NOMO-1 treated with dmso at 0.1 percent for 144 hours (cell line): ENCODE measurements at regions not wholly inside any gene's neighbourhood (a gene's known extent, or its start where the extent isn't known, plus 50 kb on each side); places are given as distances from the start of the nearest gene placed in this dataset.
"Not testable (repeated sequence)": the region's sequence is repeated elsewhere in the genome, so short reads cannot be mapped to it uniquely, and the experiment has no call there.

Experiments
- DNase-seq: peaks from one replicate; lab custom pipeline; 2025; ENCODE audit not compliant: unreplicated experiment; lab: John Stamatoyannopoulos, UW

DNA sequence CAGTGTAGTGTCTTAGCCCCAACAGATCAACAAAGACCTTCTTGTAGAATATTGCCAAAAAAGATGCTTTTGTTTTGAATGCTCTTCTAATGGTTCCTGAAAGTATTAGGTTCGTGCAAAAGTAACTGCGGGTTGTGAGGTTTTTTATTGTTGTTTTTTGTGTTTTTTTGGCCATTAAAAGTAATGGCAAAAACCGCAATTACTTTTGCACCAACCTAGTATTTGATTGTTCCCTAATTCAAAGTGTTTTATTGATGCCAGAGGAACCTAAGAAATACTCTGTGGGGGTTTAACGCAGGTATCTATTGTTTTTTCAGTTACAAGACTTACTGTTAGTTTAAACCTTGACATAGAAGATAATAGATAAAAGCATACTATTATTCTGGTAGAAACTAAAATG, 150.8 kb upstream of the DAAM1 start:
- DNase-seq = no peak

DNA sequence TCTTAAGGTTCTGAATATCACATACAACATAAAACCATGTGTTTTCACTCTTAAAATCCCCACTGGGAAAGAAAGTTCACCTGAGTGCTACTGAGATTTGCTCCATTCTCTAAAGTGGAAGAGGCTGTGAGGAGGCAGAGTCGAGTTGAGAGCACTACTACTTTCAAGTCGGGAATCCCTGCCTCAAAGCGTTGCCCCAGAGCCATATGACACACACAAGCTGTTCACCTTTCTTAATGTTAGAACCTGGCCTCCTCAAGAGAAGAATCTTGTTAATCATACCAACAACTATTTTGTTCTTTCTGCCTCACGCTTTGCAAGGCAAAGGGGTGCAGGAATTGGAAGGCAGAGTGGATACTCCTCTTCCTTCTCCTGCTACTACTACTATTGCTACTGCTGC, 149.7 kb upstream of the DAAM1 start:
- no peak for DNase-seq

DNA sequence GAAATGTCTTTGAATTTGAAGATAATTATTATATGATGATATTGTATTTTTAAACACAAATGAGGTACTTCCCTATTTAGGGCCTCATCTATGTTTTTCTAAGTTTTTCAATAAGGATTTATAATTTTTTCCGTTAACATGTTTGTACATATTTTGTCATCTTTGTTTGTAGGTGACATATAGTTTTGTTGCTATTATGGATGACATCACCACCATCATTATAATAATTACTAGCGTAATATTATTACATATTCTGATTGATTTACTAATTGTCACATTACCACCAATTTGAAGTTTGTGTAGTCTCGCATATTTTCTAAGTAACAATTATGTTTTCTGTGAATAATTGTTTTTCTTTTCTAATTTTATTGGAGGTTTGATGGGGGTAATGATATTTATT, 147.2 kb upstream of the DAAM1 start:
- DNase-seq = no peak

DNA sequence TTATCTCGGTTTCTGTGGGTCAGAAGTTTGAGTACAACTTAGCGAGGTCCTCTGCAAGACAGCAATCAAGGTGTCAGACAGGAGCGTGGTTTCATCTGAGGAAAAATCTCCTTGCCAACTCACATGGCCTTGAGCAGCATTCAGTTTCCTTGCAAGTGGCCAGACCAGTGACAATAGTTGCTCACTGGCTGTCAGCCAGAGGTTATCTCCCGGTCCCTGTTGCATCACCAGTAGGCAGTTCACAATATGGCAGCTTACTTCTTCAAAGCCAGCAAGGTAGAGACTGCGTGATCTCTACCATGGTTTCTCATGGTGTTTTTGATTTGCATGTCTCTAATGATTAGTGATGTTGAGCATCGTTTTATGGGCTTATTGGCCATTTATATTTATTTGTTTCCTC, 143.8 kb upstream of the DAAM1 start:
- no peak for DNase-seq

DNA sequence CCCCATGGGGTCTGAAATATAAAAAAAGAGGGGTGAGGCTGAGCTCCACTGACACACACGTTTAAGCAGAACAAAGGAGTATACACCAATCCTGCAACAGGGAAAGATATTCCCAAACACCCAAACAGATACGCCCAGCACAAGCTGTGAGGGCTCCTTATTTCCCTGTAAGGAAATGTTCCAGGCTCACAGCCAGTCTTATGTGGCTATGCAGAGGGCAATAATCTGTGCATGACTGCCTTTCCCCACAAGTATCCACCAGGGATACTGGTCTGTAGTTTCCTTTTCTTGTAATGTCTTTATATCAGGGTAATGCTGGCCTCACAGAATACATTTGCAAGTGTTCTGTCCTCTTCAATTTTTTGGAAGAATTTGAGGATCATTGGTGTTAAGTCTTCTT, 141.7 kb upstream of the DAAM1 start:
- DNase-seq = no peak

DNA sequence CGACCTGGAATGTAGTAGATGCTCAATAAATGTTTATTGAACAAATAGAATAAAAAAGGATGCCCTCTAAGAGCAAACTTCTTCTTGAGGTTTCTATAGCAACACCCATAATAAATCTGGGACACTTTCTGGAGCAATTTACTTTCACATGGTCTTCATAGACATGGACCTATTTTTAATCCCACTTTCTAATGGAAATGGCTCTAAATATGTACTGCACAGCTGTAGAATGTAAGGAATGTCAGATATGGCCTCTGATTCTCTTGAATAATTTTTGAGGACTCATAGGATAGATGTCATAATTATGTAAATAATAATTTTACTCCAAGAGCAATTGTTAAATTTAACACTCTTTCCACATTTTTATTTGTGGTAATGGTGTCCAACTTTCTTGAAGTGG, 133.5 kb upstream of the DAAM1 start:
- DNase-seq = no peak

DNA sequence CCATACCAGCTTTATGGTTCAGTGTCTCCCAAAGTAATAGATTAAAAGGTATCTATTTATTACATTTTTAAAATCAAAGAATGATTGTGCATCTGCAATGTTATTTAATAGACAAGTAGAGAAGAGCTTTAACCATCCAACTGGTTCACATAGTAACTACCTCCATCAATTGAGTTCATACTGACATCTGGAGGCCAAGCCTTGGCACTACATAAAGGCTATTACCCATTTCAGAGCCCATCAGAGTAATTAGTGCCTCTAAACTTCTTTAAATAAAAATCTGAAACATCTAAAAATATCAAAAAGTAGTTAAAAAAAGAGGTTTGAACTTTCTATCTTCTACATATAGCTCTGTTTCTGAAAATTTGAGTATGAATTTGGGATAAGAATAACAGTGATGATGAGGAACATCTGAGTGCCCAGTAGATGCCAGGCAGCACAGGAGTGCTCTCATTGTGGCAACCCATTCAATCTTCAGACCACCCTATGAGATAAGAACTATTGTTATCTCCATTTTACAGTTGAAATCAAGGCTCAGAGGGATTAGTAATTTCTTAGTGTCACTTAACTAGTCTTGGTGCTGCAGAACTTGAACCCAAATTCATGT, 132.9 kb upstream of the DAAM1 start:
- DNase-seq = no peak

DNA sequence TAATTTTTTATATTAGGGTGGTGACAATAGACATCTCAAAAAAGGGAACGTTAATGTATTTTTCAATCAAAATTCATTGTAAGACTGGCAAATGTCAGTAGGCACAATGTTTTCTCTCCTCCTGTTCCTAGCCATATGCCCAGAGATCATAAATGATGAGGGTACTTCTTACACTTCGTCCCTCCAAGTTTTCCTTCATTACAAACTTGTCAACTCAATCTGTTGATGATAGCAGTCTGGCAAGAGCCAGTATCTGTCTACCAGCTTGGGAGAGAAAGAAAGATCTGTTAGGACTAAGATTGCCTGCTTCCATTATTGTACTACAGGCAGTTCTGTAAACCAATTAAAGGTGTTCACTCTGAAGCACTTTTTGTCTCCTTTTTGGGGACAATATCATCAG, 130.9 kb upstream of the DAAM1 start:
- no peak for DNase-seq

DNA sequence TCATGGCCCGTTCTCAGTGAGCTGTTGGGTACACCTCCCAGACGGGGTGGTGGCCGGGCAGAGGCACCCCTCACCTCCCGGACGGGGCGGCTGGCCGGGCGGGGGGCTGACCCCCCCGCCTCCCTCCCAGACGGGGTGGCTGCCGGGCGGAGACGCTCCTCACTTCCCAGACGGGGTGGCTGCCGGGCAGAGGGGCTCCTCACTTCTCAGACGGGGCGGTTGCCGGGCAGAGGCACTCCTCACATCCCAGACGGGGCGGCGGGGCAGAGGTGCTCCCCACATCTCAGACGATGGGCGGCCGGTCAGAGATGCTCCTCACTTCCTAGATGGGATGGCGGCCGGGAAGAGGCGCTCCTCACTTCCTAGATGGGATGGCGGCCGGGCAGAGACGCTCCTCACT, 129.7 kb upstream of the DAAM1 start:
- not testable (repeated sequence) for DNase-seq

DNA sequence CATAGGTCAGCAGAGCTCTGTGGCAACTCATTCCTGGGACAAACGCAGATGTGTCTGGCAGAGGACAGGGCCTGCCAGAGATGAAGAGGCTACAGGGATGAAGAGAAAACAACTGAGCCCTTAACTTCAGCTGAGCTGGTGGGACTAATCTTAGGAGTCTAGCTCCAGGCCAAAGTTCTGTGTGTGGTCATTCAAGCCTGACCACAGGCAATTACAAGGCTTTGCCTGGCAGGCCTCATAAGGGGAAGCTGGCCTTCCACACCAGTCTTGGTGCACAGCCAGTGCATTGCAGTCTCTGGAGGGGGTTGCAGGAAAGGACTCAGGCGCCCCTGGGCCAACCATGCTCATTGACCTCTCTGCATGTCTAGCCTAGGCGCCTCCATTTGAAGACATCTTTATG, 127.6 kb upstream of the DAAM1 start:
- DNase-seq = no peak

DNA sequence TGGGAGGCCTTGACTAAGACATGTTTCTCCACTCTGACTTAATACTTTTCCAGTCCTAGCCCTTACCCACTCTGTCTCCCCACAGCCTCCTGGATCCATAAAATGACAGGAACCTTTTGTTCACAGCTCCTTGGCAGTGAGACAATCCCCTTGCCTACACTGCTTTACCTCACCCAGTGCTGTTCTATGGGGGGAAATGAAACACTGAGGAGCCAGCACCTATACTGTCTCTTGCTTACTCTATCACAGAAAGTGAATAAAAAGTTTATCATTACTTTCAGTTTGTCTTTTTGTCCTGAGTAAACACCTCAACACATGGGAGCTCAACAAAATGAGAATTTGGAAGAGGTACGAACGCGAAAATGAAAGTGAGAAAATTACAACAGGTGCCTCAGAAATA, 127.2 kb upstream of the DAAM1 start:
- DNase-seq = no peak

DNA sequence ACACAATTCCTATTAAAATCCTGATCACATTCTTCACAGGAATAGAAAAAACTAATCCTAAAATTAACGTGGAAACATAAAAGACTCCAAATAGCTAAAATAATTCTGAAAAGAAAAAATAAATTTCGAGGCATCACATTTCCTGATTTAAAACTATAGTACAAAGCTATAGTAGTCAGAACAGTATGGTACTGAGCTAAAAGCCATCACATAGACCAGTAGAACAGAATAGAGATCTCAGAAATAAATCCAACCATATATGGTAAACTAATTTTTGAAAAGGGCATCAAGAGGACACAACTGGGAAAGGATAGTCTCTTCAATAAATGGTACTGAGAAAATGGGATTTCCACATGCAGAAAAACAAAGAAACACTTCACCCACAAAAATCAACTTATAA, 125.2 kb upstream of the DAAM1 start:
- DNase-seq = no peak

DNA sequence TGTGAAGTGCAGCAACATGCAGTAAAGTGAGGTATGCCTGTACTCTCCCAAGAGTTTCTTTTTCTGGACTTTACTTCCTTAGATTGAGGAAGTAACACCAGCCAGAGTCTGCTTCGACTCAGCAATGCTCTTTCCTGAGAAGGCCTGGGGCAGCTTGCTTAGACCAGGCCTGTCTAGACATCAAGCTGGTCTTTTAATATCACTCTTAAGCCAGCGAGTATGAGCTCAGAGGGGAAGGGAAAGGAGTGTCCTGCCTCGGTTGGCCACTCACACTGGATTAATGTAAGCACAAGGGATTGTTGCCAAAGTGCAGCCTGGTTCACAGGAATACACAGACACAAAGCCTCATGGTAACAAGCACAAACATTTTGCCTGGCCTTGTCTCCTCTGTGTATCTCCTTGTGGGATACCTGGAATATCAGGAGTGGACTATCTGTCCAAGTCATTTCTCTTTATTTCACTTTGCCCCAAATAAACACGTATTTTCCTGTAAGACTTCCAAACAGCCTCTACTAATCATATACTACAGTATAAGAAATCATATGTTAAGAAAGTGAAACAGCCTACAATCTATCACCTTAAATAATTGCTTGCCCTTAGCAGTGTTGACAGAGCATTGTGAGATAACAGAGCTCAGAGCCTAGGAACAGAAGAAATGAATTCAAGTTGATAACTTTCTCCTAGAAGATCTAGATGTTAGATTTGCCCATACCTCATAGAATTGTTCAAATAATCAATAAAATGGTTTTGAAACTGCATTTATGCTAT, 121.2 kb upstream of the DAAM1 start:
- no peak for DNase-seq

DNA sequence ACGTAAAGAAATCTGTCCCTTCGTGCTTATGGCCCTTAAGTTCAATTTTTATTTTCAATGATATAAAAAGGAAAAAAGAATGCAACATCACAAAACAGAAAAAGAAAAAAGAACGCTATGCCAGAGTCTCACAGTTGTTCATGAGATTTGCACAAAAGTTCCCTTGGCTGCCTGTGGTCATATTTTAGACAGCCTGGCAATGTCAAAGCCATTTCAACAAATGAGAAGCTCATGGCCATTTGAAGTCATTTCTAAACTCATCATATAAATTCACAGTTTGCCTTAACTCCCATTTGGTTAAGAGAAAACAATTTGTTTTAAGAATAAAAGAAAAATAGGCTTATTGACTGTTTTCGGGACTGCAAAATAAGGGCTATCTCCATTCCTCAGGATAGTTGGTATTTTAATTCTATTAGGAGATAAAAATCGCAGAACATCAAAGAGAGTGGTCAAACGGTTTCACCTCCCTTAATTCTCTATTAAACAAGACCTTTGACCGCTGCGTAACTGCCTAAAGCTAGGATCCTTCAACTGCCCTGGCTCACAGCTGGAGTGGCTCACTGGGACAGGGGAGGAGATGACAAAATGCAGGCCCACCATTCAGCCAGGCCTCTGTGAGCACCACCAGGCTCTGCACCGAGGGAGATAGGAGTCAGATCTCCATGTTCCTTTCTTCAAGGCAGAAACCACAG, 119.2 kb upstream of the DAAM1 start:
- no peak for DNase-seq

DNA sequence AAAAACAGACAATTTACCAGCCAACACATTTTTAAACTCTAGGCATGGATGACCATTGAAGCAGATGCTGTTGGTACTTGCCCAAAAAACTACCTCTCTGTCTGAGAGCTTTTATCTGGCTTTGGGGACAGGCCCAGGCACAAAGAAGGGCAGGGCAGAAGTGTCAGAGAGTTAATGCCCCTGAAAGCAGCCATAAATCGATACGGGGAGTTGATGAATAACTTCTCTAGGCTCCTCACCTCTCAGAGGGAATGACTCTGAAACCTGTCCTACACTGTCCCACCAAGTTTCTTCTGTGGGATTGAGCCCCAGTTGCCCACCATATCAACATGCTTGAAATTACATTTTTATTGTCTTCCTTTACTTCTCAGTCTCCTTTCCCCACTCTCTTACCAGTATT, 113.0 kb upstream of the DAAM1 start:
- DNase-seq = no peak

DNA sequence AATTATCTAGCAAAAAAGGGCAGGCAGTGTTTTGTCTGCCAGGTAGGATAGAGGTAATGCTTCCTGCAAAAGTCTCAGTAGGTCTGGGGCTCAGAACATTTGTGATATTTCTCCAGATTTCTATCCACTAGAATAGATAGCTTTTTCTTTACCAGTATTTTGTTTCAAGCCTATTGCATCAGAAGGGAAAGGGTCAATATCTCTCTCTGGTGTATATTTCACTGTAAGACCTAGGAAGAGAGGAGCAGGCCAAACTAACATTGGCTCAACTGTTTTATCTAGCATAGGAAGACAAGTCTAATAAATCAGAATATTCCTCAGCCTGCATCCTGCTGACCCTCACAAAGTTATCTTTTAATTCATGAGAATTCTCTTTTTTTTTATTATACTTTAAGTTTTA, 106.7 kb upstream of the DAAM1 start:
- DNase-seq = no peak

DNA sequence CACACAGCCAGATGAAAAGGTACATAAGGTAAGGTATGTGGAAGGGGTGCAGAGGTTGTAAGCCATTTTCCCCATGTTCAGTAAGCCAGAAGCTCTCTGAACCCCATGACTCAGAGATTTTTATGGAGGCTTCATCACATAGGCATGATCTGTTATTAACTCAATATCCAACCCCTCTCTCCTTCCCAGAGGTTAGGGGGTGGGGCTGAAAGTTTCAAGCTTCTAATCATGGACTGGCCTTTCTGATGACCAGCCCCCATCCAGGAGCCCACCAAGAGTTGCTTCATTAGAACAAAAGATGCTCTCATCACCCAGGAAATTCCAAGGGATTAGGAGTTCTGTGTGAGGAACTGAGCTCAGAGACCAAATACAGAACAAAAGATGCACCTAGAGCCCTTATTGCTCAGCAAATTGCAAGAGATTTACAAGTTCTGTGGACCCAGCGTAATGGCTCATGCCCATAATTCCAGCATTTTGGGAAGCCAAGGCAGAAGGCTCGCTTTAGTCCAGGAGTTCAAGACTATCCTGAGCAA, 103.2 kb upstream of the DAAM1 start:
- DNase-seq = no peak

DNA sequence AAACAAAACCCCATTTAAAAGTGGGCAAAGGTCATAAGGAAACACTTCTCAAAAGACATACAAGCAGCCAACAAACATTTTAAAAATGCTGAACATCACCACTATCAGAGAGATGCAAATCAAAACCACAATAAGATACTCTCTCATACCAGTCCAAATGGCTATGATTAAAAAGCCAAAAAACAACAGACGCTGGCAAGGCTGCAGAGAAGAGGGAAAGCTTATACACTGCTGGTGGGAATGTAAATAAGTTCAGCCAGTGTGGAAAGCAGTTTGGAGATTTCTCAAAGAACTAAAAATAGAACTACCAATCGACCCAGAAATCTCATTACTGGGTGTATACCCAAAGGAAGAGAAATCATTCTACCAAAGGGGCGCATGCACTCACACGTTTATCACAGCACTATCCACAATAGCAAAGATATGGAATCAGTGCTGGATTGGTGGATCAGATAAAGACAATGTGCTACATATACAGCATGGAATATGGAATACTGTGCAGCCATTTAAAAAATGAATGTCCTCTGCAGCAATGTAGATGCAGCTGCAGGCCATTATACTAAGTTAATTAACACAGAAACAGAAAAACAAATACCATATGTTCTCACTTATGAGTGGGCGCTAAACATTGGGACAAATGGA, 102.1 kb upstream of the DAAM1 start:
- DNase-seq = no peak

DNA sequence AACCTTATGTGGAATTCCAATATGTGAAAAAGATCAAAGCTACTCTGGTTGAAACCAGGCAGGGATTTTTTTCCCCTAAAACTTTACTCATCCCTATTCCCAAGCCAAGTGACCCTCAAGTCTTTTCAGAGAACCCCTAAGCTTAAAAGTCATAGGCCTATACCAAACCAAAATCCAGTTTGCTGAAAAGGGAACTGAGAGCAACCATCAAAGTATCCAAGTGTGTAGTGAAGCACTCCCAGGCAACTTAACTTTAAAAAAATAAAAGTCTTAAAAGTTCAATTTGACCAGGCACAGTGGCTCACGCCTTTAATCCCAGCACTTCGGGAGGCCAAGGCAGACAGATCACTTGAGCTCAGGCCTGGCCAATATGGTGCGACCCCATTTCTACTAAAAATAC, 101.2 kb upstream of the DAAM1 start:
- DNase-seq = no peak

DNA sequence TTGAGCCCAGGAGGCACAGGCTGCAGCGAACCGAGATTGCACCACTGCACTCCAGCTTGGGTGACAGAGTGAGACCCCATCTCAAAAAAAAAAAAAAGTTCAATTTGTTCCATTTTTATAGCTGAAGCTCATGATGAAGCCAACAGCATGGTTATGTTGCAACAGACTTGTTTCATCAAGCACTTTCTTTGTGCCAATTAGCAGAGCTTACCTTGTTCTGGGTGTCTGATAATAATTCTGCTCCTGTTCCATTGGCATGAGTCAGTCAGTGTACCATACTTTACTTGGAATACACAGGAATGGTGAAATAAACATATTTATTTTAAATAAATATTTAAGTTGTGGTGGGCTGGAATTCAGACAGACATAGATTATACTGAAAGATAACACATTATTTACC, 100.8 kb upstream of the DAAM1 start:
- no peak for DNase-seq

DNA sequence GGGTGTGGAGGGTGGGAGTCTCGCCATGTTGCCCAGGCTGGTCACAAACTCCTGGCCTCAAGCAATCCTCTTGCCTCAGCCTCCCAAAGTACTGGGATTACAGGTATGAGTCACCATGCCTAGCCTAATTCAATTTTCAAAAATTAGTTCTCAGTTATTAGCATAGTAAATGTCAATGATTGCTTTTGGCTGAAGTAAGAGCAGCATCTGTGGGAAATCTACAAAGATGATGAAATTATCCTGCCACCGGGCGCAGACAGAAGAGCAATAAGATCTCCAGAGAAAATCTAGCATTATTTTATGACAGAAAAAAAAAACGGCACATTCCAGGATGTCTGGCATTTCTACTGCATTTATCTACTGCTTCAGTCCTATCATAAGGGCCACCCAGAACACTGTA, 97.9 kb upstream of the DAAM1 start:
- no peak for DNase-seq

DNA sequence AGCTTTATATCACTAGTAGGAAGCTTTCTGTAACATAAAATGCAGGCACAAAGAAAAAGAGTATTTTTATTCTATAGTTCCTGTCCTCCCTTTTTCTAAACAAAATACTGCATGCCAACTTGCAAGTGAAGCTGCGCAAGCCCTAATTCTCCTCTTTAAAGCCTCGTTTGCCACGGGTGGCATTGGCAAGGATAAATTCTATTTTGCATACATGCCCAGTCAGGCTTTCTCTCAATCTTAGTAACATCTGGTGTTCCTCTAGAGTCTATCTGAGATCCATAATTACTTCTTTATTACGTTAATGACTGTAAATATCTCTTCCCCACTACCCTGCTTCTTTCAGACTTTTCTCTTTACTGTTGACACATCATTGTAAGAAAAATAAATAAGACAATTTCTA, 97.1 kb upstream of the DAAM1 start:
- no peak for DNase-seq
